GM12878 (cell line): ENCODE measurements at regions not wholly inside any gene's neighbourhood (a gene's known extent, or its start where the extent isn't known, plus 50 kb on each side); places are given as distances from the start of the nearest gene placed in this dataset.

Source experiments
- CBX5 ChIP-seq: sonication (generic); IDR thresholded peaks from 2 replicates; pipeline ENCODE4 v1.6.1; 2016; ENCODE audit warnings: low read depth, moderate library complexity, mild to moderate bottlenecking, inconsistent platforms
- EP300 ChIP-seq, 2 experiments: fragments of 150-350 bp in 1 of 2; IDR thresholded peaks; 2 replicates each; pipeline ENCODE4 v1.6.1; 2011 to 2012; ENCODE audit warnings: low read depth in 2 of 2, low read length in 2 of 2, borderline replicate concordance in 1 of 2, improper control_type of control experiment in 1 of 2, inconsistent platforms in 1 of 2; ENCODE audit not compliant: control insufficient read depth in 1 of 2
- ESRRA ChIP-seq: IDR thresholded peaks from 2 replicates; pipeline ENCODE4 v1.6.1; 2012; ENCODE audit warnings: mild to moderate bottlenecking, low read length, improper control_type of control experiment
- GABPA ChIP-seq: IDR thresholded peaks from 2 replicates; pipeline ENCODE4 v1.6.1; 2014; ENCODE audit warnings: antibody characterized with exemption, low read depth, mild to moderate bottlenecking, inconsistent platforms
- JUND ChIP-seq: IDR thresholded peaks from 2 replicates; pipeline ENCODE4 v1.6.1; 2012; ENCODE audit warnings: low read depth, mild to moderate bottlenecking, low read length, improper control_type of control experiment, moderate library complexity
- MTA2 ChIP-seq: fragments of 450-650 bp; IDR thresholded peaks from 2 replicates; pipeline ENCODE4 v1.6.1; 2016; ENCODE audit warnings: low read depth, mild to moderate bottlenecking, moderate library complexity
- MTA3 ChIP-seq: IDR thresholded peaks from 2 replicates; pipeline ENCODE4 v1.6.1; 2012; ENCODE audit warnings: low read length, inconsistent platforms, borderline replicate concordance
- NFYB ChIP-seq: IDR thresholded peaks from 2 replicates; pipeline ENCODE4 v1.6.1; 2011; ENCODE audit warnings: low read depth, mild to moderate bottlenecking, low read length, improper control_type of control experiment, moderate library complexity; ENCODE audit not compliant: insufficient read depth
- PBX3 ChIP-seq: IDR thresholded peaks from 2 replicates; pipeline ENCODE4 v1.6.1; 2011; ENCODE audit warnings: mild to moderate bottlenecking, low read depth, low read length, moderate library complexity; ENCODE audit not compliant: insufficient replicate concordance
- POLR2A ChIP-seq: IDR thresholded peaks from 2 replicates; pipeline ENCODE4 v1.6.1; 2011; ENCODE audit warnings: low read depth, mild to moderate bottlenecking, low read length
- REST ChIP-seq: IDR thresholded peaks from 2 replicates; pipeline ENCODE4 v1.6.1; 2012; ENCODE audit warnings: mild to moderate bottlenecking, low read depth, low read length
- SP1 ChIP-seq: IDR thresholded peaks from one replicate; pipeline ENCODE4 v1.6.1; 2011; ENCODE audit warnings: low read depth, low read length
- TAF1 ChIP-seq: IDR thresholded peaks from 2 replicates; pipeline ENCODE4 v1.6.1; 2011; ENCODE audit warnings: mild to moderate bottlenecking, low read depth, low read length, borderline replicate concordance
- TF ChIP-seq, protein P1 (sequence below), 3 experiments: IDR thresholded peaks in 2 of 3; conservative IDR thresholded peaks in 1 of 3; 2 replicates each; pipeline ENCODE4 v1.5.1; 2011; ENCODE audit warnings: low read depth in 3 of 3, low read length in 3 of 3, mild to moderate bottlenecking in 3 of 3, control low read depth in 2 of 3, moderate library complexity in 2 of 3, inconsistent platforms in 1 of 3, mixed read lengths in 1 of 3; ENCODE audit not compliant: control insufficient read depth in 2 of 3, insufficient read depth in 1 of 3; ENCODE audit errors: extremely low read depth in 1 of 3

DNA sequence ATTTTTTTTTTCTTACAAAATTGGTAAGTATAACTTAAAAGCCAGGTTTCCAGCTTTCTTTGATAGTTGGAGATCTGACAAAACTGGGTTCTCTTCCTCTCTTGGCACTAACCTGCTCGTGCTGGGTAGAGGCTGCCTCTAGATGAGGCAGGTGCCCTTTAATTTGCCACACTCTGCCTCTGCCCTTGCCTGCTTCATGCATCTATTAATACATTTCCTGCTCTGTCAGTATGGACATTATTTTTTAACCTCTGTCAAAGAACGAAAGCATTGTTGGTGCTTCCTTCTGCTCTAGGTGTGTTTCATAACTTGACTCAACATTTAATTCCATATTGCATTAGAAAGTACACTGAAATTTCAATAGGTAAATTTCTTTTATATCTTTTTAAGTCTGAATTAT is 490.7 kb upstream of the ZEB2 start:
- no peak for TF ChIP-seq JUND
- TF ChIP-seq, protein P1, sequence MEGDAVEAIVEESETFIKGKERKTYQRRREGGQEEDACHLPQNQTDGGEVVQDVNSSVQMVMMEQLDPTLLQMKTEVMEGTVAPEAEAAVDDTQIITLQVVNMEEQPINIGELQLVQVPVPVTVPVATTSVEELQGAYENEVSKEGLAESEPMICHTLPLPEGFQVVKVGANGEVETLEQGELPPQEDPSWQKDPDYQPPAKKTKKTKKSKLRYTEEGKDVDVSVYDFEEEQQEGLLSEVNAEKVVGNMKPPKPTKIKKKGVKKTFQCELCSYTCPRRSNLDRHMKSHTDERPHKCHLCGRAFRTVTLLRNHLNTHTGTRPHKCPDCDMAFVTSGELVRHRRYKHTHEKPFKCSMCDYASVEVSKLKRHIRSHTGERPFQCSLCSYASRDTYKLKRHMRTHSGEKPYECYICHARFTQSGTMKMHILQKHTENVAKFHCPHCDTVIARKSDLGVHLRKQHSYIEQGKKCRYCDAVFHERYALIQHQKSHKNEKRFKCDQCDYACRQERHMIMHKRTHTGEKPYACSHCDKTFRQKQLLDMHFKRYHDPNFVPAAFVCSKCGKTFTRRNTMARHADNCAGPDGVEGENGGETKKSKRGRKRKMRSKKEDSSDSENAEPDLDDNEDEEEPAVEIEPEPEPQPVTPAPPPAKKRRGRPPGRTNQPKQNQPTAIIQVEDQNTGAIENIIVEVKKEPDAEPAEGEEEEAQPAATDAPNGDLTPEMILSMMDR (IDR thresholded peaks at IDR 0.05 in 2 of 3, conservative IDR thresholded peaks at IDR 0.05 in 1 of 3; ENCODE audit: control insufficient read depth in 2 of 3, extremely low read depth in 1 of 3, insufficient read depth in 1 of 3, low read depth in 3 of 3, low read length in 3 of 3), result no peak
- TF ChIP-seq POLR2A, result no peak
- no peak for TF ChIP-seq MTA2
- no peak for TF ChIP-seq TAF1
- no peak for TF ChIP-seq ESRRA
- TF ChIP-seq MTA3, result no peak
- TF ChIP-seq SP1, result no peak
- no peak for TF ChIP-seq CBX5
- TF ChIP-seq GABPA, result no peak
- TF ChIP-seq EP300 (IDR thresholded peaks at IDR 0.05; ENCODE audit: borderline replicate concordance in 1 of 2, control insufficient read depth in 1 of 2, low read depth in 2 of 2, low read length in 2 of 2), result no peak
- TF ChIP-seq PBX3, result no peak
- TF ChIP-seq NFYB, result no peak
- TF ChIP-seq REST, result no peak
